ENCODE measurements at regions not wholly inside any gene's neighbourhood (a gene's known extent, or its start where the extent isn't known, plus 50 kb on each side); places are given as distances from the start of the nearest gene placed in this dataset.
A peak's percentile ranks its signal among the peaks of the same experiment; 100 is the strongest.

GRCh38 chr9:91073049-91073810, 271.6 kb downstream of the SYK start:
- DNase-seq = no peak

- DNase-seq = no peak
Measured at GRCh38 chr9:91073811-91074771, 272.5 kb downstream of the SYK start.

- no peak for DNase-seq
Measured at GRCh38 chr9:91074866-91075265, 273.2 kb downstream of the SYK start.

- DNase-seq = no peak
Measured at GRCh38 chr9:91075279-91075678, 273.7 kb downstream of the SYK start.

- DNase-seq = no peak
Measured at GRCh38 chr9:91077624-91078368, 276.2 kb downstream of the SYK start.

- DNase-seq = no peak
Measured at GRCh38 chr9:91078369-91078695, 276.7 kb downstream of the SYK start.

- DNase-seq = no peak
Measured at GRCh38 chr9:91082731-91083130, 279.0 kb downstream of the AUH start.

- DNase-seq = no peak
Measured at GRCh38 chr9:91084896-91085516, 276.7 kb downstream of the AUH start.

GRCh38 chr9:91085517-91086291, 276.0 kb downstream of the AUH start:
- no peak for DNase-seq

GRCh38 chr9:91086657-91087461, 274.9 kb downstream of the AUH start:
- DNase-seq = no peak

GRCh38 chr9:91087462-91087759, 274.3 kb downstream of the AUH start:
- DNase-seq = no peak

GRCh38 chr9:91089405-91090129, 272.2 kb downstream of the AUH start:
- no peak for DNase-seq

- DNase-seq = no peak
Measured at GRCh38 chr9:91090130-91090410, 271.6 kb downstream of the AUH start.

GRCh38 chr9:91092214-91092613, 269.5 kb downstream of the AUH start:
- DNase-seq = no peak

- DNase-seq = no peak
Measured at GRCh38 chr9:91094324-91095088, 267.2 kb downstream of the AUH start.

GRCh38 chr9:91098203-91098850, 263.4 kb downstream of the AUH start:
- DNase-seq = no peak

- DNase-seq = no peak
Measured at GRCh38 chr9:91099436-91099835, 262.3 kb downstream of the AUH start.

- no peak for DNase-seq
Measured at GRCh38 chr9:91100878-91101450, 260.8 kb downstream of the AUH start.

GRCh38 chr9:91101611-91102168, 260.0 kb downstream of the AUH start:
- peak; percentile 63 to 83 for DNase-seq
